ENCODE measurements at regions not wholly inside any gene's neighbourhood (a gene's known extent, or its start where the extent isn't known, plus 50 kb on each side); places are given as distances from the start of the nearest gene placed in this dataset.

DNA sequence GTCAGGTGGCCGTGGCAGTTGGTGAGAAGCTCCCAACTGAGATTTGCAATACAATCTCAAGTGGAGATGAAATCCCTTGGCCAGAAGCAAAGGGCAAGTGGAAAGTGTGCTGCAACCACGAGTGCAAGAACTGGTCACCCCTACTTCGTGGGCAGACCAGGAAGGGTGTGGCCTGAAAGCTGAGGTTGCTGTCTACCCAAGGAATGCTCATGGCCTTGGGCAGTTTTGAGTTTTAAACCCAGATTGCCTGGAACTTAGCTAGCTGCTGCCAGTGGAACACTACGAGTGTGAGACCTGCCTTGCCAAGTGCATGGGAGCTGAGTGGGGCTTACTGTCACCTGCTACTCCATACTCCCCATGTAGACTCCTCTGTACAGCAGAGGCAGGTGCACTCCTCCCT lies 113.3 kb upstream of the FAT3 start:
- TF ChIP-seq CTCF (IDR thresholded peaks at IDR 0.05): no peak

GRCh38 chr11:92109466-92109865 lies 115.2 kb upstream of the FAT3 start:
- TF ChIP-seq CTCF (IDR thresholded peaks at IDR 0.05): no peak

- no peak for TF ChIP-seq CTCF (IDR thresholded peaks at IDR 0.05)
These were observed 117.3 kb upstream of the FAT3 start for GRCh38 chr11:92107331-92107730.

GRCh38 chr11:92104349-92104748 lies 120.3 kb upstream of the FAT3 start:
- TF ChIP-seq CTCF (IDR thresholded peaks at IDR 0.05): no peak

- no peak for TF ChIP-seq CTCF (IDR thresholded peaks at IDR 0.05)
These were observed 122.7 kb upstream of the FAT3 start for GRCh38 chr11:92101920-92102319.

DNA sequence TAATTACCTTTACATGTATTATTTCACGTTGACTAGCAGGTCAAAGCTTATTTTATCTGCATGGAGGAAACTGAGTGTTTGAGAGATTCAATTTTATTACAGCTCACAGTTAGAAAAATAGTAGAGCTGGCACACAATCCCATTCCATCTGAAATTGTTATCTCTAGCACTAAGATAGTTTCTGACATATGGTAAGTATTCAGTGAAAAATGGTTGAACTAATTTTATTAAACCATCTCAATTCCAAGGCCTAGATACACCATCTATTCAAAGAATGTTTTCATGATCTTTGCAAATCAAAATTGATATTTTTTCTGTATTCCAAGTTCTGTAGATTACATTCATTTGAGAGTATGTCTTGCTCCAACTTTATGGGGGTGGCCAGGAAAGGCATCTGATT lies 125.4 kb upstream of the FAT3 start:
- TF ChIP-seq CTCF (IDR thresholded peaks at IDR 0.05): no peak

- no peak for TF ChIP-seq CTCF (IDR thresholded peaks at IDR 0.05)
These were observed 126.4 kb upstream of the FAT3 start for GRCh38 chr11:92098172-92098571.

DNA sequence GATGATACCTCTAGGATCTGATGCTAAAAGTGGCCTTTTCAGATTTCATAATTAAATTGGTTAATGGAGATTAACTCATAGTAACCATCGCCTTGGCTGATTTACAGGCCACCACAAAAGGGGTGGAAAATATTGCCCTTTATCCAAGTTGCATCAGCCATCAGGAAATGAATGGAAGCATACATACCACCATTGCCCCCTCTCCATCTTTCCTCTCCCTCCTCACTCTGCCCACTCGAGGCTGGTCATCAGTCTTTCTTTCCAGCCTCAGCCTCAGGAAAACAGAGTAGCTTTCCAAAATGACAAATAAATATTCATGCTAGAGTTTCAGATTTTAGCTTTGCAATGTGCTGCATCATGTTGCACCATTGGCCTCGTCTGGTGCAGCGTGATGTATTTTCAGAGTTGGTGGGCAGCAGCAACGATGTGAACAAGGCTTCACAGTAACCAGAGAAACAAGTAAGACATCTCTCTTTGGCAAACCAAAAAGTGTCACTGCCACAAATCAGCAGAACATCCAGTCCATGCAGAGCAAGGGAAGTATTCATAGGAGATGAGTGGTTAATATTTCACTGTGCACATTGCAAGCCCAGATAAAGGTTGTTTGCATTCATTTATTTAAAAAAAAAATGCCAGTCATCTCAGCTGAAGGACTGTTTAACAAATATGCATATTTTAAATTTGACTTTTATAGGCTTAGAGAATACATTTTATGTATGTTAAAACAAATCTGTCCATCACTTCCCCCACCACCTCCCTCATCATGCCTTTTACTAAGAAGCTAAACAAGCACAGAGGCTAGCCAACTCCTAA lies 136.7 kb upstream of the FAT3 start:
- TF ChIP-seq CTCF (IDR thresholded peaks at IDR 0.05): no peak

Data from LNCAP (cell line).